ENCODE measurements at regions not wholly inside any gene's neighbourhood (a gene's known extent, or its start where the extent isn't known, plus 50 kb on each side); places are given as distances from the start of the nearest gene placed in this dataset.

- no peak for TF ChIP-seq VEZF1 (CRISPR knock-in tag; IDR thresholded peaks at IDR 0.05)
- TF ChIP-seq ZNF512 (tag; IDR thresholded peaks at IDR 0.05) = no peak
- TF ChIP-seq THAP7 (CRISPR knock-in tag; IDR thresholded peaks at IDR 0.05) = no peak
- no peak for TF ChIP-seq GABPB1 (CRISPR knock-in tag; IDR thresholded peaks at IDR 0.05)
- TF ChIP-seq HDAC2 (IDR thresholded peaks at IDR 0.05) = no peak
- TF ChIP-seq ARNT (IDR thresholded peaks at IDR 0.05) = no peak
- TF ChIP-seq MXI1 (IDR thresholded peaks at IDR 0.05; ENCODE audit: low read depth, low read length) = no peak
- TF ChIP-seq SMAD1 (IDR thresholded peaks at IDR 0.05; ENCODE audit: low read depth, low read length, partially characterized antibody) = no peak
- TF ChIP-seq RFX7 (CRISPR knock-in tag; IDR thresholded peaks at IDR 0.05) = no peak
- TF ChIP-seq CBX5 (IDR thresholded peaks at IDR 0.05; ENCODE audit: borderline replicate concordance, low read depth) = 0 out of 2 replicates have a peak, but pooled peaks have one; percentile 18
- no peak for TF ChIP-seq ZNF785 (CRISPR knock-in tag; IDR thresholded peaks at IDR 0.05)
- no peak for TF ChIP-seq POLR2B (IDR thresholded peaks at IDR 0.05; ENCODE audit: low read depth, partially characterized antibody)
- TF ChIP-seq CEBPG (CRISPR knock-in tag; IDR thresholded peaks at IDR 0.05) = no peak
- TF ChIP-seq CEBPG (tag; conservative IDR thresholded peaks at IDR 0.05 in 1 of 2, IDR thresholded peaks at IDR 0.05 in 1 of 2) = no peak
- TF ChIP-seq FOSL1 (tag; conservative IDR thresholded peaks at IDR 0.05) = no peak
Measured at GRCh38 chr2:38127277-38127676, 51.3 kb upstream of the CYP1B1 start (continued).

Measured in K562 (cell line).